ENCODE measurements at regions not wholly inside any gene's neighbourhood (a gene's known extent, or its start where the extent isn't known, plus 50 kb on each side); places are given as distances from the start of the nearest gene placed in this dataset.
"Not testable (repeated sequence)": the region's sequence is repeated elsewhere in the genome, so short reads cannot be mapped to it uniquely, and the experiment has no call there.

GRCh38 chr6:111925296-111925695, 52.0 kb upstream of the FYN start:
- DNase-seq: no peak

- no peak for DNase-seq
Observed at GRCh38 chr6:111926731-111927302, 53.6 kb upstream of the FYN start.

DNA sequence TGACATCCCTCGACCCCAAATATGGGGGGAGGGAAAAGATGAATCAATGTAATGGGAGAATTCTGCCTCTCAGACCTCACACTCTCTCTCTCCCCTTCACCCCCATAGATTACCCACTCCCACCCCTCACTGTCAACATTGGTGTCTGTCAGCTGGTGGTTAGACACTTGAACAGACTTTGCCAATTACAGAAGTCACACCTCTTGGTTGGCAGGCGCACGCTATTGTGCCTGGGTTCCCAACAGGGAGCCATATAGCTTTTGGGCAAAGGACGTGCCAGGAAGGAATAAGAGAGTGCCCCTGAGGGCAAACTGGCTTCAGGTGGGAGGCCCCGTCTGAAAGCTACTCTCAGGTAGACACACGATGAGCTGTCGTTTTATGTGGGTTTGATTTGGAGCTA, 54.1 kb upstream of the FYN start:
- DNase-seq: no peak

- no peak for DNase-seq
Observed at GRCh38 chr6:111928139-111928538, 54.9 kb upstream of the FYN start.

- DNase-seq: not testable (repeated sequence)
Observed at GRCh38 chr6:111934611-111935010, 61.4 kb upstream of the FYN start.

- no peak for DNase-seq
Observed at GRCh38 chr6:111936718-111937117, 63.5 kb upstream of the FYN start.

GRCh38 chr6:111938710-111939109, 65.5 kb upstream of the FYN start:
- no peak for DNase-seq

DNA sequence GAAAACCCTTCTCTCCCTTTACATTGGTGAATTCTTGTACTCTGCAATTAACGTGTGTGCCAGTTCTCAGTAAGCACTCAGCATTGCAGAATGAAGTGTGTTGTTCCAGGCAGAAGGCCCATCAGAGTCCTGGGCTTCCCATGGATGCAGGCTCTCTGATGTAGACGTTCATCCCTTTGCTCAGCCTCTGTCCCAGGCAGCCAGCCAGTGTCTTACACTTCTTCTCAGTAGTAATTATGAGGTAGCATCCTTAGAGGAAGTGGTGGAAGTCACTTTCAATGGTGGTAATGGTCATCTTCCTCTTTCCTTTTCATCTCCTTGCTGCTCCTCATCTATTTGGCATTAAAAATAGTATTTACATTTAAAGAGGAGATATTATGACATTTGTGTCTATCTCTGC, 66.7 kb upstream of the FYN start:
- DNase-seq: no peak

GRCh38 chr6:111940801-111941200, 67.5 kb upstream of the FYN start:
- no peak for DNase-seq

- no peak for DNase-seq
Observed at GRCh38 chr6:111941686-111942330, 68.6 kb upstream of the FYN start.

- no peak for DNase-seq
Observed at GRCh38 chr6:111942561-111942960, 69.3 kb upstream of the FYN start.

- DNase-seq: no peak
Observed at GRCh38 chr6:111943266-111943665, 70.0 kb upstream of the FYN start.

- no peak for DNase-seq
Observed at GRCh38 chr6:111943726-111944125, 70.5 kb upstream of the FYN start.

DNA sequence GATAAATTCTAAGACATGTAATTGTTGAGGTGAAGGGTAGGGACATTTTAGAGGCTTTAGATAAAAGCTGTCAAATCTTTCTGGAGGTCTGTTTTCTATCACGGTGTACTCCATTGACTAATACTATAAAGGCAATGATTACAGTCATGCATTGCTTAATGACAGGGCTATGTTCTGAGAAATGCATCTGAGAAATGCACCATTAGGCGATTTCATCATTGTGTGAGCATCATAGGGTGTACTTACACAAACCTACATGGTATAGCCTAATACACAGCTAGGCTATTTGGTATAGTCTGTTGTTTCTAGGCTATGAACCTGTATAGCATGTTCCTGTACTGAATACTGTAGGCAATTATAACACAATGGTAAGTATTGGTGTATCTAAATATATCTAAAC, 71.3 kb upstream of the FYN start:
- DNase-seq: no peak

GRCh38 chr6:111949546-111949945, 76.3 kb upstream of the FYN start:
- no peak for DNase-seq

- DNase-seq: not testable (repeated sequence)
Observed at GRCh38 chr6:111949984-111950383, 76.7 kb upstream of the FYN start.

DNA sequence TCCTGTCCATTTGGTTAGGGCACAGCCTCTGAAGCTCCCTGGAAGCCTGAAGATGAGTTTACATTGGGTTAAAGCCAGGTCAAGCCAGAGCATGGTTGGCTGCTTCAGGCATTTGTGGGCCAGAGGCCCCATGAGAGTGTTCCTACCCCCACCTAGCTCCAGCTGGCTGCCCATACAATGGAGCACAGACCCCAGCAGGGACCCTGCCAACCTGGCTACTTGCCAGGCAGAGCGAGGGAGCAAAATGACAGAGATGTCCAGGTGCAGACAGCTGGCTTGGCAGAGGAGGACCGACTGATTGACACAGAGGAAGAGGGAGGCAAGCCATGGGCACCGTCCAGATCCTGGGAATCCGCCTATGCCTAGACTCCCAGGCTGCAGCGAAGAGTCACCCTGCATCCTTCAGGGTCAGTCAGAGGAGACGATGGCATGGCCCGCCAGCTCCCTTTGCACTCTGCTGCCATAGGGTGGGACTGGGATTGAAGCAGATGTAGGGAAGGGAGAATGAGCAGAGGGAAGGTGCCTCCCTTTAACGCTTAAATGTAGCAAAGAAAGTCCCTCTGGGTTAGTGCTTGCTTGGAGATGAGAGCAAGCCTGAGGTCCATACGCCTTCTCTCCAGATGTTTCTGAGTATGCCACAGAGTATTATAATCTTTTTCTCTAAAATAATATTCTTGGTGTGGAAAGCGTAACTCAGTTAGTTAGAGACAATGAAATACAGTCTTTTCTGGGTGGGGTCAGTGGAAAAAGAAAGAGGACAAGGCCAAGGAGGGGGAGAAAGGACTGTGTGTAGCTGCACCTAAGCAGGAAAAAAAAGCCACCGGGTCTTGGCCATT, 77.6 kb upstream of the FYN start:
- DNase-seq: no peak

DNA sequence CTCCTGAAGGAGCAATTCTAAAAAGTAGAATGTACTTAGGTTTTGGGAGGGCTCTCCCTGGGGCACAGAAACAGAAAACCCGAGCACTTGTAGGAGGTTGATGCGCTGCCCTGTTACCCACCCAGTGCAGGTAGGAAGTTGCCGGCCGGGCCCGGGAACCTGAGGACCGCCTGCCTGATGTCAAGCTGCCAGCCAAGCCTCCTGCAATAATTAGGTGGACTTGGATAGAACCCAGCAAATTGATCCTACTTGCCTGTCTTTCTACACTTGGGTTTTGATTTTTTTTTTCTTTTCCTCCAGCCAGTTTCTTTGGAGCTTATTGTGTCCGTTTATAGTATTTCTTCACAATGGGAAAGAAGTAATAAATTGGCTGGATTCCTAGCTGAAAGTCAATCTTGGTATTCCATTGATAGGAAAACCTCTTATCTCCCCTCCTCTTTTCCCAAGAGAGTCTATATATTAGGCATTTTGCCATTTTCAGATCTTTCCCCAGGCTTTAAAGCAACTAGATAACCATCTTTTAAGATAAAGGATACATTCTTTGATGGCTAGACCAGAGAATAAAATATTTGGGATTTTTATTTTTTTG, 78.3 kb upstream of the FYN start:
- DNase-seq: no peak

GRCh38 chr6:111952274-111952673, 79.0 kb upstream of the FYN start:
- no peak for DNase-seq

- no peak for DNase-seq
Observed at GRCh38 chr6:111952821-111953540, 79.7 kb upstream of the FYN start.

GRCh38 chr6:111956098-111956497, 82.8 kb upstream of the FYN start:
- no peak for DNase-seq

DNA sequence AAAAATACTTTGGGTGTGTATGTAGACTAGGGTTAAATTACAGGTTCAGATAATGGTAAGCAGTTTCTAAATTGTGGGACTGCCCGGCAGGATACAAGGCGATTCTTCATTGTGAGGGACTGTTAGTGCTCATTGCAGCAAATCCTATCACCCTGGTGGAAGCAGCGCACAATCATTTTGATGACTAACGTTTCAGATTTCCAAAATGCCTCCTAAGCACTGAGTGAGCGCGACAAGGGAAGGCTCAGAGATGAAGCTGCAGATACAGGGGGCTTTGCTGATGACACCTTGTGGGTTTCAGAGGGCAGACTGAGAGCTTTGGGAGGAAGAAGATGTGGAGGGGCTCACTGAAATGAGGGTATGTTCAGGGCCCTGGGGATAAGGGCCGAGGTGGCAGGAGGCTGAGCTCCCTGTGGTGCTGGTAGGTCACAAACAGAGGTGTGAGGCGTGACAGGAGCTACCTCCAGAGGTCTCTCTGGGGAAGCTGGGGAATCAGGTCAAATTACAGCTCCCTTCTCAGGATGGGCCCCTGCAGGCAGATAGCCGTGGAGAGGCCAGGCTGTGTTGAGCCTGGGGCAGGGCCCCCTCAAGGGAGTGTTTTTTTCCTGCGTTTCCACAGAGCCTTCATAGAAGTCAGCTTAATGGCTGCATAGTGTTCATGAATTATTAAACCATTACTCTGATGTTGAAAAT, 84.5 kb upstream of the FYN start:
- no peak for DNase-seq

GRCh38 chr6:111958534-111958933, 85.3 kb upstream of the FYN start:
- no peak for DNase-seq
